C4-2B (cell line): ENCODE measurements at regions not wholly inside any gene's neighbourhood (a gene's known extent, or its start where the extent isn't known, plus 50 kb on each side); places are given as distances from the start of the nearest gene placed in this dataset.

ENCODE experiments used
- ZFX ChIP-seq: fragments of 450-650 bp; IDR thresholded peaks from 2 replicates; pipeline ENCODE4 v1.6.1; 2017
- TF ChIP-seq, protein P1 (sequence below): fragments of 450-650 bp; conservative IDR thresholded peaks from 2 replicates; pipeline ENCODE4 v1.5.1; 2017; ENCODE audit warnings: mild to moderate bottlenecking

DNA sequence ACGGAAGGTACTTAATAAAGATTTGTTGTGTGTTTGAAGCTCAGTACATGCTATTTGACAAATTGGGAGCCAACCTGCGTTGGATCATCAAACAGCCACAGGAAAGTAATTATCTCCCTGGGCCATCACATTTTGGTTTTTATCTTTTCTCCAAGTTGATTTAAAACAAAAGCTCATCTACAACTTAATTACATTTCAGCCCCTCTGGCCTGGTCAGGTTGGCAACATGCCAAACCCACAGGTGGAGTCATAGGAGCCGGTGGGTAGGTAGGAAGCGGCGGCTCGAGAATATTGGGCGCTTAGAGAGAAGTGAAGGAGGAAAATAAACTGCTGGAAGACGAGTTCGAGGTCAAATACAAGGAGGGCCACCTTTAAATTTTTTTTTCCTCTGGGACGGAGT lies 64.9 kb upstream of the FANCC start:
- TF ChIP-seq, protein P1, sequence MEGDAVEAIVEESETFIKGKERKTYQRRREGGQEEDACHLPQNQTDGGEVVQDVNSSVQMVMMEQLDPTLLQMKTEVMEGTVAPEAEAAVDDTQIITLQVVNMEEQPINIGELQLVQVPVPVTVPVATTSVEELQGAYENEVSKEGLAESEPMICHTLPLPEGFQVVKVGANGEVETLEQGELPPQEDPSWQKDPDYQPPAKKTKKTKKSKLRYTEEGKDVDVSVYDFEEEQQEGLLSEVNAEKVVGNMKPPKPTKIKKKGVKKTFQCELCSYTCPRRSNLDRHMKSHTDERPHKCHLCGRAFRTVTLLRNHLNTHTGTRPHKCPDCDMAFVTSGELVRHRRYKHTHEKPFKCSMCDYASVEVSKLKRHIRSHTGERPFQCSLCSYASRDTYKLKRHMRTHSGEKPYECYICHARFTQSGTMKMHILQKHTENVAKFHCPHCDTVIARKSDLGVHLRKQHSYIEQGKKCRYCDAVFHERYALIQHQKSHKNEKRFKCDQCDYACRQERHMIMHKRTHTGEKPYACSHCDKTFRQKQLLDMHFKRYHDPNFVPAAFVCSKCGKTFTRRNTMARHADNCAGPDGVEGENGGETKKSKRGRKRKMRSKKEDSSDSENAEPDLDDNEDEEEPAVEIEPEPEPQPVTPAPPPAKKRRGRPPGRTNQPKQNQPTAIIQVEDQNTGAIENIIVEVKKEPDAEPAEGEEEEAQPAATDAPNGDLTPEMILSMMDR = no peak
- TF ChIP-seq ZFX = no peak
